HG02623 (cell line): ENCODE measurements at regions not wholly inside any gene's neighbourhood (a gene's known extent, or its start where the extent isn't known, plus 50 kb on each side); places are given as distances from the start of the nearest gene placed in this dataset.
"Not testable (repeated sequence)": the region's sequence is repeated elsewhere in the genome, so short reads cannot be mapped to it uniquely, and the experiment has no call there.

Experiments used
- ATAC-seq: cut with Tn5 transposase; IDR thresholded peaks from one replicate; pipeline ENCODE4 v1.9.1; 2021; ENCODE audit warnings: moderate library complexity; ENCODE audit not compliant: unreplicated experiment

- no peak for ATAC-seq
Measured at GRCh38 chr3:64393193-64393592, 167.9 kb upstream of the PRICKLE2 start.

- no peak for ATAC-seq
Measured at GRCh38 chr3:64392001-64392400, 166.7 kb upstream of the PRICKLE2 start.

- no peak for ATAC-seq
Measured at GRCh38 chr3:64390893-64391292, 165.6 kb upstream of the PRICKLE2 start.

- no peak for ATAC-seq
Measured at GRCh38 chr3:64388886-64389285, 163.6 kb upstream of the PRICKLE2 start.

GRCh38 chr3:64387688-64388087 lies 162.4 kb upstream of the PRICKLE2 start:
- ATAC-seq, result no peak

GRCh38 chr3:64385277-64385676 lies 160.0 kb upstream of the PRICKLE2 start:
- ATAC-seq, result no peak

- ATAC-seq, result no peak
Measured at GRCh38 chr3:64384561-64384960, 159.3 kb upstream of the PRICKLE2 start.

- no peak for ATAC-seq
Measured at GRCh38 chr3:64382153-64382552, 156.9 kb upstream of the PRICKLE2 start.

- no peak for ATAC-seq
Measured at GRCh38 chr3:64381367-64381766, 156.1 kb upstream of the PRICKLE2 start.

GRCh38 chr3:64380546-64380945 lies 155.3 kb upstream of the PRICKLE2 start:
- ATAC-seq, result no peak

GRCh38 chr3:64379221-64379620 lies 154.0 kb upstream of the PRICKLE2 start:
- ATAC-seq, result no peak

GRCh38 chr3:64377942-64378341 lies 152.7 kb upstream of the PRICKLE2 start:
- ATAC-seq, result no peak

- no peak for ATAC-seq
Measured at GRCh38 chr3:64375737-64376136, 150.5 kb upstream of the PRICKLE2 start.

GRCh38 chr3:64369390-64369789 lies 144.1 kb upstream of the PRICKLE2 start:
- no peak for ATAC-seq

GRCh38 chr3:64368257-64369020 lies 143.2 kb upstream of the PRICKLE2 start:
- no peak for ATAC-seq

- ATAC-seq, result no peak
Measured at GRCh38 chr3:64365877-64366276, 140.6 kb upstream of the PRICKLE2 start.

- ATAC-seq, result no peak
Measured at GRCh38 chr3:64363842-64364241, 138.6 kb upstream of the PRICKLE2 start.

GRCh38 chr3:64361962-64362735 lies 136.9 kb upstream of the PRICKLE2 start:
- no peak for ATAC-seq

- not testable (repeated sequence) for ATAC-seq
Measured at GRCh38 chr3:64361036-64361435, 135.8 kb upstream of the PRICKLE2 start.

- ATAC-seq, result no peak
Measured at GRCh38 chr3:64360280-64360679, 135.0 kb upstream of the PRICKLE2 start.

- ATAC-seq, result no peak
Measured at GRCh38 chr3:64359735-64360134, 134.5 kb upstream of the PRICKLE2 start.

- ATAC-seq, result no peak
Measured at GRCh38 chr3:64358853-64359252, 133.6 kb upstream of the PRICKLE2 start.
